ENCODE measurements at regions not wholly inside any gene's neighbourhood (a gene's known extent, or its start where the extent isn't known, plus 50 kb on each side); places are given as distances from the start of the nearest gene placed in this dataset.

DNA sequence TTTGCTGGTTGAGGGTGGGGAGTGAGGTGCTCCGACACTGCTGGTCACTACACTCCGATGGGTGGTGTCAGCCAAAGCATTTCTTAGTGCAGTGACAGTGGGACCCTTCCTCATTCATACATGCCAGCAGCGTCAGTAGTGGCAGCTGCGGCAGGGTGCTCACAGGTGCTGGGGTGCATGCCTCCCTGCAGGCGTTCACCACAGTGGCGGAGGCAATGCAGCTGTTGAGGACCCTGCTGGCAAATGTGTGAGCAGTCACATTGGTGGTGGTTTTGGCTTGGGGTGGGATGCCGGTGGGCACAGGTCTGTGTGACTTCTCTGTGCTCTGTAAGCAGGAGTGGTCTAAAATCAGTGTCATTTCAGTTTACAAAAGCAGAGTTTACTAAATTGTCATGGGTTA, 464.6 kb downstream of the FUT8 start:
- Histone ChIP-seq H3K27ac (ENCODE audit: low read depth, low read length) (no peak overlapping the region), H3K9me3 (ENCODE audit: control insufficient read depth, insufficient read depth, low read depth, low read length) (no peaks in the 10 kb centered on the region; the same call in 1 of the 2 replicates), H3K4me1 (ENCODE audit: control insufficient read depth, insufficient read depth, low read length) (no peaks in the 10 kb centered on the region), H3K9ac (ENCODE audit: low read length) (no peak overlapping the region), H3K36me3 (ENCODE audit: control insufficient read depth, insufficient read depth, low read length) (no peaks in the 10 kb centered on the region), H3K4me3 (ENCODE audit: low read depth, low read length) (no peak overlapping the region), H3K27me3 (ENCODE audit: control insufficient read depth, insufficient read depth, low read length) (no peaks in the 10 kb centered on the region)

DNA sequence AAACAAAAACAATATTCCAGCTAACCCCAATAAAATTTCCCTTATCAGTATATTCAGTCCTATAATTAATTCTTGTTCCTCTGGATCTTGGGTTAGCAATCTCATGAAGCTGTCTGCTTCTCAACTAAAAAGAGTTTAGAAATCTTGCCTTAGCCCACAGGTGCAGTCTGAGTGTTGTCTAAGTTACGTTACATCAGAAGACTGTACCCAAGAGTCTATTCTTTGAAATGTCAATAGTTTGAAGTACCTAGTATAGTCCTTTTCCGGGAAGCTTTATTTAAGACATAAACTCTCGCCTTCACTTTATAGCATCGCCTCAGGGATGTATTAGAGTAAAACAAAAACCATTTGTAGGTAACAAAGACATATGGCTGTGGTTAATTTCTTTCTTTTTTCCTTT, 465.1 kb downstream of the FUT8 start:
- Histone ChIP-seq H3K27ac (ENCODE audit: low read depth, low read length) (no peak overlapping the region), H3K9me3 (ENCODE audit: control insufficient read depth, insufficient read depth, low read depth, low read length) (no peaks in the 10 kb centered on the region; the same call in 1 of the 2 replicates), H3K27me3 (ENCODE audit: control insufficient read depth, insufficient read depth, low read length) (no peaks in the 10 kb centered on the region), H3K36me3 (ENCODE audit: control insufficient read depth, insufficient read depth, low read length) (no peaks in the 10 kb centered on the region), H3K9ac (ENCODE audit: low read length) (no peak overlapping the region), H3K4me1 (ENCODE audit: control insufficient read depth, insufficient read depth, low read length) (no peaks in the 10 kb centered on the region), H3K4me3 (ENCODE audit: low read depth, low read length) (no peak overlapping the region)

DNA sequence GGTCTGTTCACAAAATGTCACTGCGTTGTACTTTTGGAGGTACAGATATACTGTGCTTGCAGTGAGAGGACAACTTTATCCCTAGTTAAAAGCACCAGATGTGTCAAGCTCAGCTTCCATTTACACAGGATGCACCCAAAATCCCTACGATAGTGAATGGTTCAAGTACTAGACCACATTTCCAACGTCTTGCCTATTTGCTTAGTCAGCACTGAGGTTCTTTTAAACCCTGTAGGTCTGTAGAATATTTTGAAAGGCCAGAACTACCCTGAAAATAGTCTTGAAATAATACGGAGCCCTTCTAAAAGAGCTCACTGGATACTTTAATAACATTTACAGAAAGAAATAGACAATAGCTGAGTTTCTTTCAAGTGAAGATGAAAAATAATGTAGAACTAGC, 466.1 kb downstream of the FUT8 start:
- Histone ChIP-seq H3K36me3 (ENCODE audit: control insufficient read depth, insufficient read depth, low read length) (no peaks in the 10 kb centered on the region), H3K4me1 (ENCODE audit: control insufficient read depth, insufficient read depth, low read length) (no peaks in the 10 kb centered on the region), H3K27ac (ENCODE audit: low read depth, low read length) (no peak overlapping the region), H3K27me3 (ENCODE audit: control insufficient read depth, insufficient read depth, low read length) (no peaks in the 10 kb centered on the region), H3K9me3 (ENCODE audit: control insufficient read depth, insufficient read depth, low read depth, low read length) (no peaks in the 10 kb centered on the region; the same call in 1 of the 2 replicates), H3K9ac (ENCODE audit: low read length) (no peak overlapping the region), H3K4me3 (ENCODE audit: low read depth, low read length) (no peak overlapping the region)

DNA sequence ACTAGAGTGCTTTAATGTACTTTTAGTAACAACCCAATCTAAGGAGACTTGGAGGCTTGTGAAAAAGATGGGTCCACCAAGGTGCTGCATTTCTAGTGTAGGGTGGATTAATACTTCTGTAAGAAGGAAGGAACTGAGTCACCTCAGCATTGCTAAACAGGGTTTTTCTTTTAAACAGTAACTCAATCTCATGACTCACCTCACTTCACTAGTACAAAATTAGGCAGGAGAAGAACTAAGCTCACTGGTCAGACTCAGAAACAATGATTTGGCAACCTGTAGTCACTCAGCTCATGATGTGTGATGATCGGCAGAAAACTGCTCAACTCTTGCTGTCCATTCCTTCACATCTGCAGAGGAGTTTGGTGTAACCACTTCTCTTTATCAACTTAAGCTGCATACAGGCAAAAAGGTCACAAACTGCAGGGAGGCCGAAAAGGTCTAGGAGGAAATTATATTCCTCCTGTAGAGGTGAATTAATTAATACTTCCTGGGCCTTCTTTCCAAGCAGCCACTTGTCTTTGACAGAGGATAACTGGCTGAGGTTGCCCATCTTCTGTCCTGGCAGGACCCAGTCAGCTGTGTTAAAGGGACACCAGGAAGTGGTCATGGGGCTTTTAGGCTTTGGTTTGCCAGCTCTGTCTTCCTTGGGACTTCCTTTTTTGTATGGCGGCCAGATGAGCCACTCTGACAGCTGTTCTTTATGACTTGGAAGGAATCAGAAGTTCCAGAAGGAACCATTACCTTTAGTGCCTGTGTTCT, 466.9 kb downstream of the FUT8 start:
- no peaks in the 10 kb centered on the region for H3K27me3 ChIP-seq (ENCODE audit: control insufficient read depth, insufficient read depth, low read length)
- H3K36me3 ChIP-seq (ENCODE audit: control insufficient read depth, insufficient read depth, low read length): no peaks in the 10 kb centered on the region
- H3K27ac ChIP-seq (ENCODE audit: low read depth, low read length): no peak overlapping the region
- H3K4me3 ChIP-seq (ENCODE audit: low read depth, low read length): no peak overlapping the region
- H3K4me1 ChIP-seq (ENCODE audit: control insufficient read depth, insufficient read depth, low read length): no peaks in the 10 kb centered on the region
- H3K9me3 ChIP-seq (ENCODE audit: control insufficient read depth, insufficient read depth, low read depth, low read length): no peaks in the 10 kb centered on the region; the same call in 1 of the 2 replicates
- H3K9ac ChIP-seq (ENCODE audit: low read length): no peak overlapping the region

DNA sequence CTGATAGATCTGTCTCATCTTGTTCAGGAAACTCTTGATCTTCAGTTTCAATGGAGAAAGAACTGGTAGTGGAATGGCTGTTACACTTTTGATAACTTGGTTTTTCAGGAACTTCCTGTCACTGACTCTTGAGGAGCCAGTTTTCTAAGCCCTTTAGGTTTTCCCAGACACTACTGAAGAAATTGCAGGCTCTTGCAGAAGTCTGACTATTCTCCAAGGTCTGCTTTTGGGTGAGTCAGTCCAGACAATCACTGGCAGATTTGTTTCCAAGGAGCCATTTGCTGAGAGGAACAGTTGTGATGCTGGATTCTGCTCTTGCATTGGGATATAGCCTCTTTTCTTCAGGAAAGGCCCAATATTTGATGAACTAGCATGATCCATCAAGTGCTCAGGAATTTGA, 468.0 kb downstream of the FUT8 start:
- no peak overlapping the region for H3K4me3 ChIP-seq (ENCODE audit: low read depth, low read length)
- no peaks in the 10 kb centered on the region for H3K36me3 ChIP-seq (ENCODE audit: control insufficient read depth, insufficient read depth, low read length)
- no peaks in the 10 kb centered on the region for H3K4me1 ChIP-seq (ENCODE audit: control insufficient read depth, insufficient read depth, low read length)
- no peak overlapping the region for H3K9ac ChIP-seq (ENCODE audit: low read length)
- H3K27ac ChIP-seq (ENCODE audit: low read depth, low read length): no peak overlapping the region
- no peaks in the 10 kb centered on the region; the same call in 1 of the 2 replicates for H3K9me3 ChIP-seq (ENCODE audit: control insufficient read depth, insufficient read depth, low read depth, low read length)
- no peaks in the 10 kb centered on the region for H3K27me3 ChIP-seq (ENCODE audit: control insufficient read depth, insufficient read depth, low read length)

DNA sequence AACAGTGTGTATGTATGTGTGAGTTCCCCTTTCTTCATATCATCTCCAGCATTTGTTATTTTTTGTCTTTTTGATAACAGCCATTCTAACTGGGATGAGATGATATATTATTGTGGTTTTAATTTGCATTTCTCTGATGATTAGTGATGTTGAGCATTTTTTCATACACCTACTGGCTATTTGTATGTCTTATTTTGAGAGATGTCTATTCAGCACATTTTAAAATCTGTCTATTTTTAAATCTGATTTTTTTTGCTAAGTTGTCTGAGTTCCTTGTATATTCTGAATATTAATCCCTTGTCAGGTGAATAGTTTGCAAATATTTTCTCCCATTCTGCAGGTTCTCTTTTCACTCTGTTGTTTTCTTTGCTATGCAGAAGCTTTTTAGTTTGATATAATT, 469.1 kb downstream of the FUT8 start:
- no peak overlapping the region for H3K4me3 ChIP-seq (ENCODE audit: low read depth, low read length)

DNA sequence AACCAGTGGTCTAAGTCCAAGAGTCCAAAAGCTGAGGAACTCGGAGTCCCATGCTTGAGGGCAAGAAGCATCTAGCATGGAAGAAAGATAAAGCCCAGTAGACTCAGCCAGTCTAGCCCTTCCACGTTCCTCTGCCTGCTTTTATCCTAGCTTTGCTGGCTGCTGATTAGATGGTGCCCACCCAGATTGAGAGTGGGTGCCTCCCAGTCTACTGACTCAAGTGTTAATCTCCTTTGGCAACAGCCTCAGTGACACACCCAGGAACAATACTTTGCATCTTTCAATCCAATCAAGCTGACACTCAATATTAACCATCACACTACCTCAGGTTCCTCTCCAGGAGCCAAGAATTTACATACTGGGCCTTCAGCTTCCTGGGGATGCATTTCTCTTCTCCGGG, 476.1 kb downstream of the FUT8 start:
- H3K4me1 ChIP-seq (ENCODE audit: control insufficient read depth, insufficient read depth, low read length): no peaks in the 10 kb centered on the region
- no peak overlapping the region for H3K4me3 ChIP-seq (ENCODE audit: low read depth, low read length)
- no peak overlapping the region for H3K27ac ChIP-seq (ENCODE audit: low read depth, low read length)
- H3K9ac ChIP-seq (ENCODE audit: low read length): no peak overlapping the region
- no peaks in the 10 kb centered on the region for H3K9me3 ChIP-seq (ENCODE audit: control insufficient read depth, insufficient read depth, low read depth, low read length)
- H3K36me3 ChIP-seq (ENCODE audit: control insufficient read depth, insufficient read depth, low read length): no peaks in the 10 kb centered on the region
- no peaks in the 10 kb centered on the region for H3K27me3 ChIP-seq (ENCODE audit: control insufficient read depth, insufficient read depth, low read length)

More for the DNA sequence above, 469.1 kb downstream of the FUT8 start:
- Histone ChIP-seq H3K27me3 (ENCODE audit: control insufficient read depth, insufficient read depth, low read length) (no peaks in the 10 kb centered on the region), H3K27ac (ENCODE audit: low read depth, low read length) (no peak overlapping the region), H3K9ac (ENCODE audit: low read length) (no peak overlapping the region), H3K9me3 (ENCODE audit: control insufficient read depth, insufficient read depth, low read depth, low read length) (no peaks in the 10 kb centered on the region; the same call in 1 of the 2 replicates), H3K36me3 (ENCODE audit: control insufficient read depth, insufficient read depth, low read length) (no peaks in the 10 kb centered on the region), H3K4me1 (ENCODE audit: control insufficient read depth, insufficient read depth, low read length) (no peaks in the 10 kb centered on the region)

DNA sequence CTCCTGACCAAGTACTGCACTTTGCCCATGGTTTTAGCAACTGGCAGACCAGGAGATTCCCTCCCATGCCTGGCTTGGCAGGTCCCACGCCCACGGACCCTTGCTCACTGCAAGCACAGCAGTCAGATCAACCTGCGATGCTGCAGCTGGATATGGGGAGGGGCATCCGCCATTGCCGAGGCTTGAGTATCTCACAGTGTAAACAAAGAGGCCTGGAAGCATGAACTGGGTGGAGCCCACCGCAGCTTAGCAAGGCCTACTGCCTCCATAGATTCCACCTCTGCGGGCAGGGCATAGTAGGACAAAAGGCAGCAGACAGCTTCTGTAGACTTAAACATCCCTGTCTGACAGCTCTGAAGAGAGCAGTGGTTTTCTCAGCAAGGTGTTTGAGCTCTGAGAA, 479.8 kb downstream of the FUT8 start:
- H3K27me3 ChIP-seq (ENCODE audit: control insufficient read depth, insufficient read depth, low read length): no peaks in the 10 kb centered on the region
- no peaks in the 10 kb centered on the region for H3K36me3 ChIP-seq (ENCODE audit: control insufficient read depth, insufficient read depth, low read length)
- no peak overlapping the region for H3K27ac ChIP-seq (ENCODE audit: low read depth, low read length)
- no peaks in the 10 kb centered on the region for H3K9me3 ChIP-seq (ENCODE audit: control insufficient read depth, insufficient read depth, low read depth, low read length)
- no peak overlapping the region for H3K4me3 ChIP-seq (ENCODE audit: low read depth, low read length)
- H3K4me1 ChIP-seq (ENCODE audit: control insufficient read depth, insufficient read depth, low read length): no peaks in the 10 kb centered on the region
- H3K9ac ChIP-seq (ENCODE audit: low read length): no peak overlapping the region

DNA sequence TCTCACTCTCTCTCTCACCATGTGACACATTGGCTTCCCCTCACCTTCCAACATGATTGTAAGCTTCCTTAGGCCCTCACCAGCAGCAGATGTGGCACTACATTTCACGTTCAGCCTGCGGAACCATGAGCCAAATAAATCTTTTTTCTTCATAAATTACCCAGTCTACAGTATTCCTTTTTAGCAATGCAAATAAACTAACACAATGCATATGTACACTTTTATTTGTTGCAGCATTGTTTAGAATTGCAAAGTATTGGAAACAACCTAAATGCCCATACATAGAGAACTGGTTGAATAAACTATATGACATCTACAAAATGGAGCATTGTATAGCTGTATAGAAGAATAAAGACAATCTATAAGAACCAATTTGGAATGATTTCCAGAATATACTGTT, 487.6 kb downstream of the FUT8 start:
- H3K9me3 ChIP-seq (ENCODE audit: control insufficient read depth, insufficient read depth, low read depth, low read length): peaks cover 11% of the 10 kb centered on the region
- H3K4me3 ChIP-seq (ENCODE audit: low read depth, low read length): no peak overlapping the region

DNA sequence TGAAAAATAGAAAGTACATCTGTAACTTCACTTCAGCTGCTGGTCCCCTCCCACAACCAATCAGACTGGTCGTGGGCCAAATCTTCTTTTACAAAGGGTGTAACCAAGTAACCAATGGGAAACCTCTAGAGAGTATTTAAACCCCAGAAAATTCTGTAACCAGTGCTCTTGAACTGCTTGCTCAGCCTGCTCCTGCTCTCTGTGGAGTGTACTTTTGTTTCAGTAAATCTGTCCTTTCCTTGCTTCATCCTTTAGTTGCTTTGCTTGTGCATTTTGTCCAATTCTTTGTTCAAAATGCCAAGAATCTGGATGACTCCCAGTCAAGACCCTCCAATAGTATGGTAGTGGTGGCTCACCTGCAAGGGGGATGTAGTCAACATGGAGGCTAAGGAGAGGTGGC, 489.1 kb downstream of the FUT8 start:
- Histone ChIP-seq H3K27me3 (ENCODE audit: control insufficient read depth, insufficient read depth, low read length) (no peaks in the 10 kb centered on the region), H3K36me3 (ENCODE audit: control insufficient read depth, insufficient read depth, low read length) (no peaks in the 10 kb centered on the region), H3K9me3 (ENCODE audit: control insufficient read depth, insufficient read depth, low read depth, low read length) (peaks cover 11% of the 10 kb centered on the region), H3K4me1 (ENCODE audit: control insufficient read depth, insufficient read depth, low read length) (no peaks in the 10 kb centered on the region), H3K27ac (ENCODE audit: low read depth, low read length) (no peak overlapping the region), H3K4me3 (ENCODE audit: low read depth, low read length) (no peak overlapping the region), H3K9ac (ENCODE audit: low read length) (no peak overlapping the region)

More for the DNA sequence above, 487.6 kb downstream of the FUT8 start:
- Histone ChIP-seq H3K27ac (ENCODE audit: low read depth, low read length) (no peak overlapping the region), H3K36me3 (ENCODE audit: control insufficient read depth, insufficient read depth, low read length) (no peaks in the 10 kb centered on the region), H3K4me1 (ENCODE audit: control insufficient read depth, insufficient read depth, low read length) (no peaks in the 10 kb centered on the region), H3K27me3 (ENCODE audit: control insufficient read depth, insufficient read depth, low read length) (no peaks in the 10 kb centered on the region), H3K9ac (ENCODE audit: low read length) (no peak overlapping the region)

DNA sequence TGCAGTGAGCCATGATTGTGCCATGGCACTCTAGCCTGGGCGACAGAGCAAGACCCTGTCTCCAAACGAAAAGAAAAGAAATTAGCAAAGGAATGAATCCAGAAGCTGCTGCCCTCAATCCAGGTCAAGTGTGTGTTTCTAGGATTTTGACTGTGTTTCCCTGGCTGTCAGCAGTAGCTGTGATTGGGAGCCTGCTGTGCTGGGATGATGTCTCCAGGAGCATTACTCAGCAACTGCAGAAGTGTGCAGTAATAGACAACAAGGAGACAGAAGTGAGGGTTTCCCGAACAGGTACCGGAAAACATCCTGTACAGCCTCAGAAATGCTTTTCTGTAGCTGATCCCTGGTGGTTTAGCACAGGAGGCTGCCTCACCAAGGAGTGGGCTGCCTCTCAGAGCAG, 492.5 kb downstream of the FUT8 start:
- Histone ChIP-seq H3K36me3 (ENCODE audit: control insufficient read depth, insufficient read depth, low read length) (no peaks in the 10 kb centered on the region), H3K4me1 (ENCODE audit: control insufficient read depth, insufficient read depth, low read length) (no peaks in the 10 kb centered on the region), H3K9ac (ENCODE audit: low read length) (no peak overlapping the region), H3K27ac (ENCODE audit: low read depth, low read length) (no peak overlapping the region), H3K27me3 (ENCODE audit: control insufficient read depth, insufficient read depth, low read length) (no peaks in the 10 kb centered on the region), H3K9me3 (ENCODE audit: control insufficient read depth, insufficient read depth, low read depth, low read length) (peaks cover 11% of the 10 kb centered on the region), H3K4me3 (ENCODE audit: low read depth, low read length) (no peak overlapping the region)
